SU-DHL-6 (cell line): ENCODE measurements at regions not wholly inside any gene's neighbourhood (a gene's known extent, or its start where the extent isn't known, plus 50 kb on each side); places are given as distances from the start of the nearest gene placed in this dataset.

Experiments used
- H2AFZ ChIP-seq: fragments of 200-600 bp; sonication (generic); 2 replicates; pipeline ENCODE4 v1.6.1; 2014; ENCODE audit warnings: low read depth, mild to moderate bottlenecking, moderate library complexity, mixed read lengths, antibody characterized with exemption, low read length; ENCODE audit not compliant: severe bottlenecking
- H3F3A ChIP-seq: fragments of 200-600 bp; shearing (Covaris generic); 2 replicates; pipeline ENCODE4 v1.6.0; 2016; ENCODE audit warnings: antibody characterized with exemption, mild to moderate bottlenecking; ENCODE audit not compliant: insufficient read depth
- H3K27ac ChIP-seq: fragments of 200-600 bp; sonication (generic); 2 replicates; pipeline ENCODE4 v1.5.1; 2016; ENCODE audit warnings: low read depth, mild to moderate bottlenecking, low read length, moderate library complexity, mixed read lengths
- H3K27me3 ChIP-seq: fragments of 200-600 bp; sonication (generic), shearing (Covaris generic); 2 replicates; pipeline ENCODE4 v1.6.0; 2014; ENCODE audit warnings: mild to moderate bottlenecking, low read length
- H3K36me3 ChIP-seq: fragments of 200-600 bp; sonication (generic); 2 replicates; pipeline ENCODE4 v1.6.1; 2014; ENCODE audit warnings: mild to moderate bottlenecking, low read length, mixed read lengths
- H3K4me2 ChIP-seq: fragments of 300-600, 200-600 bp; shearing (Covaris generic), sonication (generic); 2 replicates; pipeline ENCODE4 v1.6.0; 2014; ENCODE audit warnings: low read length, low read depth, mild to moderate bottlenecking; ENCODE audit not compliant: poor library complexity, severe bottlenecking
- H3K4me3 ChIP-seq: fragments of 200-600 bp; sonication (generic); 2 replicates; pipeline ENCODE4 v1.5.1; 2014; ENCODE audit warnings: antibody characterized with exemption, low read length, mild to moderate bottlenecking, mixed read lengths; ENCODE audit not compliant: insufficient read depth, poor library complexity, severe bottlenecking
- H3K79me2 ChIP-seq: fragments of 200-600 bp; sonication (generic); 2 replicates; pipeline ENCODE4 v1.6.1; 2014; ENCODE audit warnings: mild to moderate bottlenecking, low read length, moderate library complexity; ENCODE audit not compliant: insufficient read depth
- H3K9ac ChIP-seq: fragments of 200-600 bp; sonication (generic); 2 replicates; pipeline ENCODE4 v1.7.0; 2014; ENCODE audit warnings: mild to moderate bottlenecking, low read length
- H3K9me2 ChIP-seq: fragments of 200-600 bp; sonication (generic); replicated peaks from 2 replicates; pipeline ENCODE4 v1.6.1; 2014; ENCODE audit warnings: low read length; ENCODE audit not compliant: insufficient read depth
- H3K9me3 ChIP-seq: fragments of 200-600 bp; sonication (generic); 2 replicates; pipeline ENCODE4 v1.6.1; 2014; ENCODE audit warnings: low read length, mixed read lengths; ENCODE audit not compliant: insufficient read depth
- H4K20me1 ChIP-seq: fragments of 200-600 bp; sonication (generic); 2 replicates; pipeline ENCODE4 v1.6.1; 2014; ENCODE audit warnings: low read depth, mild to moderate bottlenecking, antibody characterized with exemption, low read length, moderate library complexity, mixed read lengths
- CTCF ChIP-seq: fragments of 200-600 bp; sonication (generic); IDR thresholded peaks from one replicate; pipeline ENCODE4 v1.5.1; 2017; ENCODE audit warnings: antibody characterized with exemption, mild to moderate bottlenecking, low read length, moderate library complexity; ENCODE audit not compliant: insufficient read depth, poor library complexity, severe bottlenecking
- EZH2phosphoT487 ChIP-seq: fragments of 200-600 bp; sonication (generic), shearing (Covaris generic); conservative IDR thresholded peaks from 2 replicates; pipeline ENCODE4 v1.6.1; 2018; ENCODE audit warnings: mild to moderate bottlenecking, antibody characterized with exemption, low read length, moderate library complexity, mixed read lengths

- no peak overlapping the region for H3K27ac ChIP-seq
- no peaks in the 10 kb centered on the region for H3K79me2 ChIP-seq
- H3K27me3 ChIP-seq, result no peaks in the 10 kb centered on the region
- no peak overlapping the region for H2AFZ ChIP-seq
- no peaks in the 10 kb centered on the region for H3F3A ChIP-seq
- no peak for TF ChIP-seq CTCF
- TF ChIP-seq EZH2phosphoT487, result no peak
- H3K9me3 ChIP-seq, result no peaks in the 10 kb centered on the region
- no peaks in the 10 kb centered on the region for H3K36me3 ChIP-seq
- no peak overlapping the region for H3K9ac ChIP-seq
- no peak overlapping the region for H3K4me3 ChIP-seq
- H3K4me2 ChIP-seq, result no peak overlapping the region
- H4K20me1 ChIP-seq, result no peaks in the 10 kb centered on the region
- no peaks in the 10 kb centered on the region for H3K9me2 ChIP-seq
Measured at GRCh38 chr2:100736121-100736915, 83.6 kb upstream of the NPAS2 start.

DNA sequence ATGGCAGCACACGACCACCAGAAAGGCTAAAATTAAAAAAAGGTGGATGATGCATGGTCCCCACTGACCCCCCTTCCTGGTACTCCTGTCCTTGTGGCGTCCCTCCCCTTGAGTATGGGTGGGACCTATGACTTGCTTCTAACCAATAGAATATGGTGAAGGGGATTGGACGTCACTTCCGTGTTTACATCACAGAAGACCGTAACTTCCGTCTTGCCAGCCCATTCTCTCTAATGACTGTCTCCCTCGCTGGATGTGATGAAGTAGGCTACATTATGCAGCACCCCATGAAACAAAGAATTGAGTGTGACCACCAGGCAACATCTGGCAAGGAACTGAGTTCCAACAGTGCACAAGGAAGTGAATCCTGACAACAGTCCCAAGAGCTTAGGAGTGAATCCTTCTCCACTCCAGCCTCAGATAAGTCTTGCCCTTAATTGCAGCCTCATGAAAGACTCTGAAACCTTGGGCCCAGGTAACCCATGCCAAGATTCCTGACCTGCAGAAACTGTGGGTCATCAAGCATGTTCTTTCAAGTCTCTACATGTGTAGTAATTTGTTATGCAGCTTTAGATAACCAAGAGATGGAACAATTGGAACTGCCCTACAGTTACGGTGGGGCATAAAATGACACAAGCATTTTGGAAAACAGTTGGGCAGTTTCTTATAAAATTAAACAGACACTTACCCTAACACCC lies 80.1 kb upstream of the NPAS2 start:
- Histone ChIP-seq H3F3A (no peaks in the 10 kb centered on the region), H3K9me3 (no peaks in the 10 kb centered on the region), H3K4me2 (no peak overlapping the region), H3K9me2 (no peaks in the 10 kb centered on the region), H3K79me2 (no peaks in the 10 kb centered on the region), H3K9ac (no peak overlapping the region), H2AFZ (no peak overlapping the region), H4K20me1 (no peaks in the 10 kb centered on the region), H3K36me3 (no peaks in the 10 kb centered on the region), H3K27ac (no peak overlapping the region), H3K4me3 (no peak overlapping the region), H3K27me3 (no peaks in the 10 kb centered on the region)
- TF ChIP-seq EZH2phosphoT487 (no peak), CTCF (no peak)

- Histone ChIP-seq H3K9me2 (no peaks in the 10 kb centered on the region), H4K20me1 (no peaks in the 10 kb centered on the region), H3K4me3 (no peak overlapping the region), H3F3A (no peaks in the 10 kb centered on the region), H3K9me3 (no peaks in the 10 kb centered on the region), H3K27me3 (no peaks in the 10 kb centered on the region), H3K9ac (no peak overlapping the region), H3K27ac (no peak overlapping the region), H3K36me3 (no peaks in the 10 kb centered on the region), H3K79me2 (no peaks in the 10 kb centered on the region), H2AFZ (no peak overlapping the region), H3K4me2 (no peak overlapping the region)
- no peak for TF ChIP-seq CTCF
Measured at GRCh38 chr2:100741880-100742276, 78.1 kb upstream of the NPAS2 start.
